Prostate gland (tissue), 2 donors: ENCODE measurements at regions not wholly inside any gene's neighbourhood (a gene's known extent, or its start where the extent isn't known, plus 50 kb on each side); places are given as distances from the start of the nearest gene placed in this dataset.

Source experiments
- DNase-seq: peaks from one replicate; pipeline ENCODE4 v3.0.0-alpha.2; 2019; ENCODE audit warnings: low spot score
- H3K27ac ChIP-seq, 2 donors: fragments of 200-600 bp; sonication (generic); 2 replicates each; pipeline ENCODE4 v1.5.1; 2017 to 2019
- H3K27me3 ChIP-seq: fragments of 200-600 bp; sonication (generic); replicated peaks from 2 replicates; pipeline ENCODE4 v1.5.1; 2019; ENCODE audit not compliant: insufficient read depth
- H3K36me3 ChIP-seq, 2 donors: fragments of 200-600 bp; sonication (generic); 1 replicate in 1 of 2; 2 replicates in 1 of 2; pipeline versions ENCODE4 v1.5.1 to v1.8.1; 2017 to 2019
- H3K4me1 ChIP-seq: fragments of 200-600 bp; sonication (generic); replicated peaks from 2 replicates; pipeline ENCODE4 v1.5.1; 2019
- H3K4me3 ChIP-seq, 2 donors: fragments of 200-600 bp; sonication (generic); 2 replicates each; pipeline ENCODE4 v1.5.1; 2017 to 2019
- H3K9me3 ChIP-seq: fragments of 200-600 bp; sonication (generic); 2 replicates; pipeline ENCODE4 v1.5.1; 2017
- CTCF ChIP-seq, 4 experiments: fragments of 200-600 bp in 2 of 4; fragments of 450-650 bp in 2 of 4; sonication (generic) in 2 of 4; IDR thresholded peaks; 1 replicate in 3 of 4; 2 replicates in 1 of 4; pipeline ENCODE4 v1.5.1; 2016 to 2019; ENCODE audit warnings: antibody characterized with exemption in 4 of 4, mild to moderate bottlenecking in 2 of 4, moderate library complexity in 2 of 4
- POLR2A ChIP-seq: fragments of 450-650 bp; IDR thresholded peaks from one replicate; pipeline ENCODE4 v1.6.1; 2016; ENCODE audit warnings: antibody characterized with exemption, mild to moderate bottlenecking
- POLR2AphosphoS5 ChIP-seq: sonication (generic); formaldehyde crosslinking; IDR thresholded peaks from one replicate; pipeline ENCODE4 v1.6.1; 2017; ENCODE audit warnings: antibody characterized with exemption
- WGBS: methylation state at CpG from one replicate; pipeline ENCODE4 v1.1.5; 2018; 5-methylcytosine and 5-hydroxymethylcytosine counted together
- intact Hi-C: fragments of 100-400 bp; cut with DNase I; formaldehyde crosslinking; loops from one replicate; pipeline ENCODE4 v1.14.2; 2022

- no peak for TF ChIP-seq POLR2AphosphoS5
- TF ChIP-seq CTCF (IDR thresholded peaks at IDR 0.05), result no peak
- TF ChIP-seq POLR2A, result no peak
- no peaks in the 10 kb centered on the region for H3K27me3 ChIP-seq
- no peaks in the 10 kb centered on the region for H3K9me3 ChIP-seq
- WGBS, result 93% methylated on average over 1 of the region's 1 CpG
- H3K4me1 ChIP-seq, result no peaks in the 10 kb centered on the region
- intact Hi-C loops, result no loop called here
- no peak for DNase-seq
- H3K36me3 ChIP-seq, result no peaks in the 10 kb centered on the region
- H3K27ac ChIP-seq, result no peak overlapping the region
- H3K4me3 ChIP-seq, result no peak overlapping the region
These were observed 549.9 kb downstream of the ETNK1 start for GRCh38 chr12:23174917-23175316.

- no peak for DNase-seq
- H3K4me3 ChIP-seq, result no peak overlapping the region
- no peaks in the 10 kb centered on the region for H3K27me3 ChIP-seq
- no peaks in the 10 kb centered on the region for H3K4me1 ChIP-seq
- no peaks in the 10 kb centered on the region for H3K9me3 ChIP-seq
- 84% methylated on average over 3 of the region's 3 CpGs for WGBS
- no peaks in the 10 kb centered on the region for H3K36me3 ChIP-seq
- intact Hi-C loops, result no loop called here
- TF ChIP-seq POLR2AphosphoS5 (no peak), POLR2A (no peak)
- H3K27ac ChIP-seq, result no peak overlapping the region
These were observed 560.4 kb downstream of the ETNK1 start for GRCh38 chr12:23185346-23185745.

GRCh38 chr12:23186950-23187349 lies 562.0 kb downstream of the ETNK1 start:
- Histone ChIP-seq H3K36me3 (no peaks in the 10 kb centered on the region), H3K27ac (no peak overlapping the region), H3K4me3 (no peak overlapping the region), H3K27me3 (no peaks in the 10 kb centered on the region), H3K9me3 (no peaks in the 10 kb centered on the region), H3K4me1 (no peaks in the 10 kb centered on the region)
- intact Hi-C loops, result no loop called here
- TF ChIP-seq CTCF (IDR thresholded peaks at IDR 0.05) (no peak), POLR2AphosphoS5 (no peak), POLR2A (no peak)
- no peak for DNase-seq

- H3K9me3 ChIP-seq, result no peaks in the 10 kb centered on the region
- TF ChIP-seq CTCF (IDR thresholded peaks at IDR 0.05), result no peak
- H3K4me3 ChIP-seq, result no peak overlapping the region
- intact Hi-C loops, result no loop called here
- H3K27me3 ChIP-seq, result no peaks in the 10 kb centered on the region
- H3K27ac ChIP-seq, result no peak overlapping the region
- 92% methylated on average over 2 of the region's 2 CpGs for WGBS
- H3K4me1 ChIP-seq, result no peaks in the 10 kb centered on the region
- no peaks in the 10 kb centered on the region for H3K36me3 ChIP-seq
- no peak for DNase-seq
These were observed 568.6 kb downstream of the ETNK1 start for GRCh38 chr12:23193552-23193951.

GRCh38 chr12:23197266-23197665 lies 572.3 kb downstream of the ETNK1 start:
- no peak overlapping the region for H3K27ac ChIP-seq
- no peaks in the 10 kb centered on the region for H3K9me3 ChIP-seq
- no peak overlapping the region for H3K4me3 ChIP-seq
- no peaks in the 10 kb centered on the region for H3K36me3 ChIP-seq
- DNase-seq, result peak; percentile 23
- no peaks in the 10 kb centered on the region for H3K4me1 ChIP-seq
- no peak for TF ChIP-seq POLR2A
- peak; percentile 55 for TF ChIP-seq POLR2AphosphoS5
- 19% methylated on average over 4 of the region's 4 CpGs for WGBS
- no peaks in the 10 kb centered on the region for H3K27me3 ChIP-seq
- intact Hi-C loops, result no loop called here

GRCh38 chr12:23202728-23203127 lies 577.8 kb downstream of the ETNK1 start:
- H3K4me3 ChIP-seq, result no peak overlapping the region
- TF ChIP-seq POLR2A (no peak), CTCF (IDR thresholded peaks at IDR 0.05) (no peak), POLR2AphosphoS5 (no peak)
- intact Hi-C loops, result loop anchor here (10.0 kb wide), 2 partner anchors 358 to 1392 kb away; no protein-coding TSS in a partner anchor
- H3K4me1 ChIP-seq, result no peaks in the 10 kb centered on the region
- no peaks in the 10 kb centered on the region for H3K9me3 ChIP-seq
- no peak overlapping the region for H3K27ac ChIP-seq
- DNase-seq, result no peak
- H3K36me3 ChIP-seq, result no peaks in the 10 kb centered on the region
- 87% methylated on average over 4 of the region's 4 CpGs for WGBS
- H3K27me3 ChIP-seq, result no peaks in the 10 kb centered on the region
